Transverse colon (tissue), 4 donors: ENCODE measurements at regions not wholly inside any gene's neighbourhood (a gene's known extent, or its start where the extent isn't known, plus 50 kb on each side); places are given as distances from the start of the nearest gene placed in this dataset.
"Not testable (repeated sequence)": the region's sequence is repeated elsewhere in the genome, so short reads cannot be mapped to it uniquely, and the experiment has no call there.

Experiments used
- DNase-seq: peaks from one replicate; pipeline ENCODE4 v3.0.0-alpha.2; 2019
- H3K27ac ChIP-seq, 4 donors: fragments of 200-600 bp; sonication (generic); 2 replicates each; pipeline ENCODE4 v1.5.1; 2016 to 2018; ENCODE audit warnings: inconsistent platforms in 4 of 4
- H3K27me3 ChIP-seq: fragments of 200-600 bp; sonication (generic); 2 replicates; pipeline ENCODE4 v1.5.1; 2017; ENCODE audit warnings: inconsistent platforms
- H3K36me3 ChIP-seq, 4 donors: fragments of 200-600 bp; sonication (generic); 2 replicates each; pipeline ENCODE4 v1.5.1; 2017 to 2019; ENCODE audit warnings: inconsistent platforms in 4 of 4
- H3K4me1 ChIP-seq, 4 donors: fragments of 200-600 bp; sonication (generic); 2 replicates each; pipeline ENCODE4 v1.5.1; 2017 to 2020; ENCODE audit warnings: inconsistent platforms in 4 of 4
- H3K4me3 ChIP-seq, 4 donors: fragments of 200-600 bp; sonication (generic); 1 replicate in 1 of 4; 2 replicates in 3 of 4; pipeline versions ENCODE4 v1.5.1 to v1.6.1; 2017 to 2019; ENCODE audit warnings: inconsistent platforms in 4 of 4
- H3K9me3 ChIP-seq, 2 donors: fragments of 200-600 bp; sonication (generic); 2 replicates each; pipeline ENCODE4 v1.5.1; 2017 to 2019; ENCODE audit warnings: inconsistent platforms in 2 of 2
- CTCF ChIP-seq, 5 experiments: fragments of 200-600 bp in 3 of 5; fragments of 450-650 bp in 2 of 5; sonication (generic) in 3 of 5; IDR thresholded peaks; 1 replicate in 2 of 5; 2 replicates in 3 of 5; pipeline ENCODE4 v1.5.1; 2016 to 2017; ENCODE audit warnings: antibody characterized with exemption in 5 of 5, inconsistent platforms in 3 of 5, mild to moderate bottlenecking in 2 of 5, moderate library complexity in 1 of 5
- EP300 ChIP-seq: sonication (generic); formaldehyde crosslinking; IDR thresholded peaks from one replicate; pipeline ENCODE4 v1.6.1; 2017; ENCODE audit warnings: antibody characterized with exemption, low read depth
- POLR2A ChIP-seq: fragments of 450-650 bp; IDR thresholded peaks from one replicate; pipeline ENCODE4 v1.6.1; 2016; ENCODE audit warnings: antibody characterized with exemption, mild to moderate bottlenecking, moderate library complexity
- POLR2AphosphoS5 ChIP-seq, 3 donors: sonication (generic); formaldehyde crosslinking; IDR thresholded peaks; one replicate each; pipeline ENCODE4 v1.6.1; 2016; ENCODE audit warnings: antibody characterized with exemption in 3 of 3
- WGBS, 2 donors: methylation state at CpG; one replicate each; pipeline ENCODE4 v1.1.5; 2018; ENCODE audit warnings: low coverage in 1 of 2; 5-methylcytosine and 5-hydroxymethylcytosine counted together
- in situ Hi-C, 4 donors: fragments of 200-750 bp; cut with MboI; loops; one replicate each; pipeline versions ENCODE4 v1.15.0 to v1.15.1; 2017; ENCODE audit warnings: low sequenced_read_pairs in 3 of 4, low pct_ligation_motif_present in 1 of 4, low pct_unique_long_range_greater_than_20kb in 1 of 4
- intact Hi-C: fragments of 100-400 bp; cut with DNase I; formaldehyde crosslinking; loops from one replicate; pipeline ENCODE4 v1.15.1; 2023; ENCODE audit warnings: low total_unique reads

- Histone ChIP-seq H3K27ac (no peak overlapping the region), H3K36me3 (no peaks in the 10 kb centered on the region), H3K9me3 (no peaks in the 10 kb centered on the region), H3K4me1 (no peaks in the 10 kb centered on the region), H3K27me3 (no peaks in the 10 kb centered on the region), H3K4me3 (no peak overlapping the region)
- TF ChIP-seq POLR2A = no peak
- TF ChIP-seq CTCF (IDR thresholded peaks at IDR 0.05) = no peak
- no peak for TF ChIP-seq EP300
- no peak for TF ChIP-seq POLR2AphosphoS5 (IDR thresholded peaks at IDR 0.05)
- intact Hi-C loops (no loop called here), in situ Hi-C loops (no loop called here)
- 72 to 93% methylated on average over 2 of the region's 2 CpGs for WGBS, 2 donors
- DNase-seq = no peak
Measured at GRCh38 chr10:76618171-76618570, 1019.4 kb downstream of the KCNMA1 start.

GRCh38 chr10:76616666-76617065 lies 1020.9 kb downstream of the KCNMA1 start:
- H3K36me3 ChIP-seq, intact Hi-C loops, H3K27me3 ChIP-seq, in situ Hi-C loops, H3K27ac ChIP-seq, H3K9me3 ChIP-seq, H3K4me1 ChIP-seq, H3K4me3 ChIP-seq, DNase-seq: not testable (repeated sequence)

- Histone ChIP-seq H3K4me3 (no peak overlapping the region), H3K27me3 (no peaks in the 10 kb centered on the region), H3K27ac (no peak overlapping the region), H3K9me3 (no peaks in the 10 kb centered on the region), H3K4me1 (no peaks in the 10 kb centered on the region), H3K36me3 (no peaks in the 10 kb centered on the region)
- TF ChIP-seq EP300 (no peak), POLR2A (no peak)
- no peak for DNase-seq
- 60 to 71% methylated on average over 1 of the region's 1 CpG for WGBS, 2 donors
- in situ Hi-C loops (no loop called here), intact Hi-C loops (no loop called here)
Measured at GRCh38 chr10:76615049-76615448, 1022.6 kb downstream of the KCNMA1 start.
